T-helper 1 cell treated with Interleukin-12 subunit alpha and Interleukin-12 subunit beta and Interleukin-4 antibody, amounts not matched to agents 30 ng/mL and 1 ng/mL, for 36 hours (primary cell): ENCODE measurements at regions not wholly inside any gene's neighbourhood (a gene's known extent, or its start where the extent isn't known, plus 50 kb on each side); places are given as distances from the start of the nearest gene placed in this dataset.
"Not testable (repeated sequence)": the region's sequence is repeated elsewhere in the genome, so short reads cannot be mapped to it uniquely, and the experiment has no call there.

Experiments
- intact Hi-C: fragments of 100-400 bp; cut with micrococcal nuclease; formaldehyde crosslinking; loops from one replicate; pipeline ENCODE4 v1.15.1; 2024

- intact Hi-C loops: no loop called here
Measured at GRCh38 chr4:18111081-18111480, 89.5 kb upstream of the LCORL start.

DNA sequence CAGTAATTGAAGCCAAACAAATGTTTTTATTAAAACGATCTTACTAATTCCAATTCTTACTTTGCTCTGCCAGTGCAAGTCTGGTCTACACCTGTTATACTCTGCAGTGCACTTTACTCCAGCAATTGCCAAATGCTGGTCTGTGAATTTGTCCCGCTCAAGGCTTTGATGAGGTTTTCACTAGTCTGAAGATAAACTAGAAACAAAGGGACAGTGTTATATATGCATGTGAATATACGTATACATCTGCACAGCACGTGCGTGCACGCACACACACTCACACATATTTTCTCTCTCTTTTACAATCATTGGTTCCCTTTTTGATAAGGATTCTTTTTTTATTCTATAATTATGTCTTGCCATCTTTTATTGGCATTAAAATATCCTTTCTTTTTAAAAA lies 88.5 kb upstream of the LCORL start:
- intact Hi-C loops: no loop called here

DNA sequence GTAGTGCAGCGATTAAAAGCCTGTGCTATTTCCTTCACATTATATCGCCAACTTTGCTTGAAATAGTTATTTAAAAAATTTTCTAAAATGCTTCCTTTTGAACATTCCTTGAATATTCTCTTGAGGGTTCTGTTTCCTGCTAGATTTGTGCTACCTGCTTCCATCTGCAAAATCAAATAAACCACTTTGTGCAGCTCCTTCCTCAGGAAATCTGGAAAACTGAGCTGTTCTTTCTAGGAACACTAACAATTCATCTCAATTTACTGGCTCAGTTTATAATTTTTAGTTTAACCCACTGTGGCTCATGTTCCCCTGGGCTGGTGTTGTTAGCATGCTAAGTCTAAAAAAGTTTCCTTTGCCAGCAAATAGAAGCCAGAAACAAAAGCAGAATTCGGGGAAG lies 88.1 kb upstream of the LCORL start:
- intact Hi-C loops: no loop called here

DNA sequence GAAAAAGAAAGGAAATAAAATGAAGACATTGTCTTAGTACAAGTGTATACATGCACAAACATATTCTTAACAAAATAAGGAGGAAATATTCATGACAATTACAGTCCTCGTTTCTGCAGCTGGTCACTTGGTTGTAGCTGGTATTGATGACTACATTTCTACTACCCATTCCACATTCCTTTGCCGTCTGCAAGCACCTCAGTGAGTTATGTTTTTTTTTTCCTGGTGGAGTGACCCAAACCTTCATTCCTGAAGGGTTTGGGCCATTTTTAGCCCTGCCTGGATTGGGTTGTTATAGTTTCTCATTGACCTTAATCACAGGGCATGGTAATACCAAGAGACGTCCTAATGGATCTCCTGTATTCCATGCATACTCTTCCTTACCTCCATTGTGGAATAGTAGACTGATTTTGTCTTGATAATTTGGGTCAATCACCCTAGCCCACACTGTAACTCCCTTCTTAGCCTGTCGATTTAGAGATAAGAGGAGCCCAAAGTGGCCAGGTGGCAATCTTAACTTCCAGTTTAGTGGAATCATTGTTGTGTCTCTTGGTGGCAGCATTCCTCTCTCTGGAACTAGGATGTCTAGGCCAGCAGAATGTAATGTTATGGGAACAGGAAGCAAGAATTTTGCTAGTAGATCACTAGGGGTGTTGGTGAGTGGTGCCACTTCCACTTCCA lies 86.4 kb upstream of the LCORL start:
- intact Hi-C loops: not testable (repeated sequence)

- intact Hi-C loops: no loop called here
Measured at GRCh38 chr4:18106620-18107019, 85.1 kb upstream of the LCORL start.

DNA sequence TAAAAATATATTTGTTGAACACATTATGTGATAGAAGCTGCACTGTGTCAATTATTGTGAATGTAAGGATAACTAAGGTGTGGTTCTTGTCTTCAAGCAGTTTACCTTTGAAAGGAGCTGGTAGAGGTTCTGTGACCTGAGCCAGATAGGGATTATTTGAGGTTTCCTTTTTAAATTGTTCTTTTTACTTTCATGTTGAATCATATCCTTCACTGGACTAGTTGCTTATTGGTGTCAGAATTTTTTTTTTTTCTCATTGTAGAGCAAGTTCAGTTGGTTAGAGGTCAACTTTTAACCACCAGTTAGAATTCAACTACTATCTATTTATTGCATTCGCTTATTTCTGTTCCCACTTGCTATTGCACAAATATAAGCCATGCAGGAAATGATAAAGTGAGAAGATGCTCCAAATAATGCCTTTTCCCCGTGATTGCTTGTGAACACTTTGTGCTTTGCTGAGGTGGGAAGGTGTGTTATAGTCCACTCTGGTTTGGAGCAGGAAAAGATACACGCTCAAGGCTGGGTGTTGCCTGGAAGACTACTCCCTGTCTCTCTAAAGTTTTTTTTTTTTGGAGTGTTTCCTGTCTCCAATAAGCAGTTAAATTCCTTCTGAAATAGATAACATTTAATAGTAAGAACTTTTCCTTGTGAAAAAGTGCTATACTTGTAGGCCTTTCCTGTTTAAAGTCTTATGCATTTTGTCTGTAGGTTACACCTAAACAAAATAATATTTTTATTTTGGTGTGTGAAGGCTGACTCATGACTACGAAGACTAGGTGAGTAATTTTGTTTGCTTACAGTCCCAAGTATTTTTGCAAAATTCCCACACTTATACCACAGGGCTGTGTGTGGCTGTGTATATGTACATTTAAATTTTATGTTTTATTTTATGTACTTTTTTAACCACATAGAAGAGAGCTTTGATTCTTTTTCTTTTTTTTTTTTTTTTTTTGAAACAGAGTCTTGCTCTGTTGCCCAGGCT lies 83.8 kb upstream of the LCORL start:
- intact Hi-C loops: no loop called here

DNA sequence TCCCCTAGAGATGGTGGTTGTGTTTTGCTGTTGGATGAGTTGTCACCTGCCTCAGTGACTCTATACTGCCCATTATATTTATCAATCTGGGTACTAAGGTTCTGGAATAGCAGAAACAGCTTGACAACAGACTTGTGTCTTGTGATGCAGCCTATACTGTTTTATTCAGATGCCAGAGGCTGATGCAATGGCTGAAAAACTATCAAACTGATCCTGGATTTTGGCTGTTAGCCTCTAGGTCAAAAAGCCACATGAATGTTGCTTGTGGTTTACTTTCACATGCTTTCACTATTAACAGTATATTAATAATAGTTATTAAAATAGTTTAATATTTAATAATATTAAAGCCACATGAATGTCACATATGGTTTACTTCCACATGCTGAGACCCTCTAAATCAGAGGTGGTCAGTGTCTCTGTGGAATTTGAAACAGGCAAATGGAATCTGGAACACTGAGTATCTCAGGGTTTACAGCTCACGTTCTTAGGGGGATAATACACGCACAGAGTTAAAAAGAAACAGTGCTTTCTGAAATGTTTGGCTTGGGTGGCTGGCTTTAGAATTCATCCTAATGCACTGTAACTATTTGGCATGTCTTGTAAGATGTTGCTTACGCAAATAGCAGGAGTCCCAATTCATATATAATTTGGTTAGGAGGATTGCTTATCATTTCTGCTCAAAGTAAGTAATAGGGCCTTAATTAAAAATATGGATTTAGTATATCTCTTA lies 82.5 kb upstream of the LCORL start:
- intact Hi-C loops: no loop called here

DNA sequence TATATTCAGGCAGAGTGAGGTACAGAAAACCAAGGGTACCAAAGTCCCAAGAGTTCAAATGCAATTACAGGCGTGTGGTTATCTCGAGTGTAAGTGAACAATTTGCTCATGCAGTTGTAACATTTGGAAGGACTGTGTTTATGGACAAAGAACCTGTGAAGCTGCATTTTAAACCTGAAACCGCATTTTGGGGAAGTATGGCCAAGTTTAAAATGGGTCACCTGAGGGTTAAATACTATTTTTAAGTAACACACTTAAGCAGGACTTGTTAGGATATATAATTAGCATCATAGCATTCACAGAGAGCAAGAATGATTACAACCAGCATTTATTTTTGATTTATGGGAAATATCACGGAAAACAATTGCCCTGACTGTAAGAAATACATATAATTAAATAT lies 79.1 kb upstream of the LCORL start:
- intact Hi-C loops: no loop called here

GRCh38 chr4:18090447-18090846 lies 68.9 kb upstream of the LCORL start:
- intact Hi-C loops: not testable (repeated sequence)

- intact Hi-C loops: no loop called here
Measured at GRCh38 chr4:18082236-18082635, 60.7 kb upstream of the LCORL start.

DNA sequence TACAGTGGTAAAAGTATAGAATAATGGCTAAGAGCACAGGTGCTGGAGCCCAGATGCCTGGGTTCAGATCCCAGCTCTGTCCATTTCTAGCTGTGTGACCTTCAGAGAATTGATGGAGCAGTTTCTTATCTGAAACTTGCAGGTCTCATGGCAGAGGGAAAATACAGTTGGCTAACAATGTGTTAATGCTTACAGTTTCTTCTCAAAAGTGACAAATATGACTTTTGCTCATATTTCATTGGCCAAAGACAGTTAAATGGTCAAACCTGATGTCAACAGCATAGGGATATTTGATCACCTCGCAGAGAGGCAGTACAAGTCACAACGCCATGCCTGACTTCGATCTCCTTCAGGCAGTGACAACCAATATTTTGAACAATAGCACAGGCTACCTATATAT lies 60.2 kb upstream of the LCORL start:
- intact Hi-C loops: no loop called here

- intact Hi-C loops: no loop called here
Measured at GRCh38 chr4:18077808-18078207, 56.3 kb upstream of the LCORL start.

GRCh38 chr4:18075823-18076433 lies 54.4 kb upstream of the LCORL start:
- intact Hi-C loops: no loop called here

- intact Hi-C loops: no loop called here
Measured at GRCh38 chr4:18071894-18072293, 50.3 kb upstream of the LCORL start.
